ENCODE measurements at regions not wholly inside any gene's neighbourhood (a gene's known extent, or its start where the extent isn't known, plus 50 kb on each side); places are given as distances from the start of the nearest gene placed in this dataset.

- no peak for TF ChIP-seq EZH2 (IDR thresholded peaks at IDR 0.05)
- TF ChIP-seq, protein P1, sequence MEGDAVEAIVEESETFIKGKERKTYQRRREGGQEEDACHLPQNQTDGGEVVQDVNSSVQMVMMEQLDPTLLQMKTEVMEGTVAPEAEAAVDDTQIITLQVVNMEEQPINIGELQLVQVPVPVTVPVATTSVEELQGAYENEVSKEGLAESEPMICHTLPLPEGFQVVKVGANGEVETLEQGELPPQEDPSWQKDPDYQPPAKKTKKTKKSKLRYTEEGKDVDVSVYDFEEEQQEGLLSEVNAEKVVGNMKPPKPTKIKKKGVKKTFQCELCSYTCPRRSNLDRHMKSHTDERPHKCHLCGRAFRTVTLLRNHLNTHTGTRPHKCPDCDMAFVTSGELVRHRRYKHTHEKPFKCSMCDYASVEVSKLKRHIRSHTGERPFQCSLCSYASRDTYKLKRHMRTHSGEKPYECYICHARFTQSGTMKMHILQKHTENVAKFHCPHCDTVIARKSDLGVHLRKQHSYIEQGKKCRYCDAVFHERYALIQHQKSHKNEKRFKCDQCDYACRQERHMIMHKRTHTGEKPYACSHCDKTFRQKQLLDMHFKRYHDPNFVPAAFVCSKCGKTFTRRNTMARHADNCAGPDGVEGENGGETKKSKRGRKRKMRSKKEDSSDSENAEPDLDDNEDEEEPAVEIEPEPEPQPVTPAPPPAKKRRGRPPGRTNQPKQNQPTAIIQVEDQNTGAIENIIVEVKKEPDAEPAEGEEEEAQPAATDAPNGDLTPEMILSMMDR (IDR thresholded peaks at IDR 0.05): no peak
Measured at GRCh38 chr14:62084020-62084419, 321.8 kb downstream of the SNAPC1 start.

Measured in neural progenitor cell (in vitro differentiated cells).